Urothelium cell line (cell line): ENCODE measurements at regions not wholly inside any gene's neighbourhood (a gene's known extent, or its start where the extent isn't known, plus 50 kb on each side); places are given as distances from the start of the nearest gene placed in this dataset.
"Not testable (repeated sequence)": the region's sequence is repeated elsewhere in the genome, so short reads cannot be mapped to it uniquely, and the experiment has no call there.

Experiments
- DNase-seq: peaks from one replicate; pipeline ENCODE4 v3.0.0; 2011; ENCODE audit warnings: low spot score, mixed read lengths
- FAIRE-seq: peaks from 2 replicates; lab custom pipeline; 2011; peaks lifted over from hg19 to GRCh38; lab: Jason Lieb, UNC

DNA sequence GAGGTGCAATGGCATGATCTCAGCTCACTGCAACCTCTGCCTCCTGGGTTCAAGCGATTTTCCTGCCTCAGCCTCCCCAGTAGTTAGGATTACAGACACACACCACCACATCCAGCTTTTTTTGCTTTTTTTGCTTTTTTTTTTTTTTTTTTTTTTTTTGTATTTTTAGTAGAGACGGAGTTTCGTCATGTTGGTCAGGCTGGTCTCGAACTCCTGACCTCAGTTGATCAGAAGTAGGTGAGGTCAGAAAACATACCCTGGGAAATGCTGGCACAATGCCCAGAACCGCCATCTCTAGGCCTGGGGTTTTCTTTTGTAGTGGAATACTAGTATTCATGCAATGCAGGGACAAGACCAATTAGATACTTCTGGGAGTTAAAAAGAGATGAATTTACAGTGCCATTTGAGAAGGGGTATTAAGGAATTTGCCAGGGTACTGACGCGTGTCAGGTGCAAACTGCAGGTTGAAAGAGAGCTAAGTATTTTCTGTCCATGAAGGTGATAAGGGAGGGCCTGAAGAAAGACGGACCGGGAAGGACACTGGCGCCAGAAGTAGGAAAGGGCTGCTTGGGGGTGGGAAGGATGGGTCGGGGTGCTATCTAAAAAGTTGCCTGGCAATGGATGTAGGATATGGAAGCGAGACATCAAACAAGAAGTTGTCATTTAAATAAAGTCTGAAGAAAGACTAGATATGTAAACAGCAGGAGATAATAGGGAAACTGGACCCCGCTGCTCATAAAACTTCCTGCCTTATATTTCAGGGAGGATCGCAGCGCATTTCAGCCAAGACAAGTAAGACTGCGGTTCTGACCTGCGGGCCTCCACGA lies 95.8 kb downstream of the PPIAL4G start:
- not testable (repeated sequence) for DNase-seq, FAIRE-seq

DNA sequence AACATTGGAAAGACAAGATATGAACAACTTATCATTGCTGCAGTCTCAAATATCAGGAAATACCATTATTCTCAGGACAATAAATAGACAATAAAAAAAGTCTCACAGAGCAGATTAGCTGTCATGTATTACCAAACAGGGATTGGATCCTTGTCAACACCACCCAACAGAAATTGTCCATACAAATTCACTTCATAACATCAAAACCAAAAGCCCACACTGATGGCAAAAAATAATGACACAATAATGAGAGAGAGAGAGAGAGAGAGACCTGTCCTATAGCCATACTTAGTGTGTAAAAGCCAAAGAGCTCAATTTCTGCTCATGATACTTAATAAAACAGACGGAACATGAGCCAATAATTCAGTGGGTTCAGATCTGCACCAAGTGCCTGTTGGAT lies 96.5 kb downstream of the PPIAL4G start:
- FAIRE-seq (no peak), DNase-seq (no peak)

DNA sequence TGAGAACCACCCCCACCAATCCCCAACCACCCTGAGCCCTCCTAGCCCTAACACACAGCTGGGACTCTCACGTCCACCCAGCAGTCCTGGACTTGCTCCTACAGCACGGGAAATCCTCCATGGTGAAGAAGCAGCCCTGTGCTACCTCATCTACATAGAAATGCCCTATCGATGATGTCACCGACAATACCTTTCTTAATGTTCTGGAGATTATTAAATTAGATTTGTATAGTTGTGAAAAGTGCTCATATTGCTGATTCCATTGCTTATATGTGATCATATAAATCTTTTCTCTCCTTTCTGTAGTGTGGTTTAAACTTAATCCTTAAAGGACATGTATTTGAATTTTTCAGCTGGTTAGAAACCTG lies 97.1 kb downstream of the PPIAL4G start:
- DNase-seq, FAIRE-seq: not testable (repeated sequence)

DNA sequence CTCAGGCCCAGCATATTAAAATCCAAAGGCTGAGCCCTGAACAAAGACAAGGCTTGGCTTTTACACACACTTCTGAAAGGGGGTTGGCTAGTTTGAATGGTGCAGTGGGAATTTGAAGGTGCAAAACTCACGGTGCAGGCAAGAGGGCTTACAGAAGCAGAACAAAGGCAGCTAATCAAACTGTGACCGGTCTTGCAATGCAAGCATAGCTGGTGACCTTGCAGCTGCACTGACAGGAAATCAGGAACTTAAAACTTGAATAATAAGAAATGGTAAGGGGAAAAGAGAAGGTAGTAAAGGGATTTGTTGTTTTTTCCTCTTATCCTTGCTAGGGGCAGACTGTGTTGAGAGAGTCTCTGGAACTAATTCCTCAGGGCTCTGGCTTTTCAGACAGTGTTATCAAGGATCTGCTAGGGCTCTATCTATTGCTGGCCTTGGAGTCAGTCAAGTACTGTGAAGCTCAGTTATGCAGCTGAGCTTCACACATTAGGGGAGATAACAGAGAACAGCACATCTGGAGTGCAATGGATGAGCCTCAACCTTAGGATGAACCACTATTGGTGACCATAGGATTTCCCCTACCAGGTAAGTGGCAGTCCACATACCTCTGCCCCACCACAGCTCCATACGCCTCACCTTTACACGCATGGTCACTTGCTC lies 97.6 kb downstream of the PPIAL4G start:
- DNase-seq (no peak), FAIRE-seq (no peak)

DNA sequence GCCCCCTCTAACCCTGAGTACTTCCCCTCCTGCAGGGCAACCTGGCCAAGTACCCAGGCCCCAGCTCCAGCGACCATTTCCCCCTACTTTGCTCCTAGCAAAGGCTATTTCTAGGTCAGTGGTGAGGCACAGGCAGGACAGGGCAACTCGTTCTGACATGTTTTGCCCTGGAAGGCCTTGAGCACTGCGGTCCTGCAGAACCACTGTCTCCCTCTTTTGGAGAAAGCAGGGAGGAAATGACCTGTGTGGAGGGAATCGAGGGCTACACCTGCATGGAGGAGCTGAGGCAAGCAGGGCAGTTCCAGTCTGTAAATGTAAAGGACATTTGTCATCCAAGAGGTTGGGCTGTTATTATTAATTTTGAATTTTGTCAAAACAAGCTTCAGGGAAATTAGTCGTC lies 99.1 kb downstream of the PPIAL4G start:
- FAIRE-seq (no peak), DNase-seq (no peak)

DNA sequence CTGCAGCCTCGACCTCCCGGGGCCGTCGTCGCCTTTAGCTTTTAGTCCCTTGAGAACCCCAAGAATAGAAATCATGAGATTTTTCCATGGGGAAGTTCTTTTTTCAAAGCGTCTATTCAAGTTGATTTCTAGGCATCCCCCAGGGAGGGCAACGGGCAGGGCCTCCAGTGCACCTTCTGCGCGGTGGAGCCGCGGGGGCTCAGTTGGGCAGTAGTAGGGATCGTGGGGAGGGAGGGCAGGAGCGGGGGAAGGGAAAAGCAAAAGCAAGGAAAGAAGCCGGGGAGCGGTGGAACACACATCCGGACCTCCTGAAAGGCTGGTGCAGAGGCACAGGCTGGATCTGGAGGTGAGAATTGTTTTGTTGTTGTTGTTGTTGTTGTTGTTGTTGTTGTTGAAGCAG lies 103.4 kb downstream of the PPIAL4G start:
- DNase-seq (no peak), FAIRE-seq (no peak)

DNA sequence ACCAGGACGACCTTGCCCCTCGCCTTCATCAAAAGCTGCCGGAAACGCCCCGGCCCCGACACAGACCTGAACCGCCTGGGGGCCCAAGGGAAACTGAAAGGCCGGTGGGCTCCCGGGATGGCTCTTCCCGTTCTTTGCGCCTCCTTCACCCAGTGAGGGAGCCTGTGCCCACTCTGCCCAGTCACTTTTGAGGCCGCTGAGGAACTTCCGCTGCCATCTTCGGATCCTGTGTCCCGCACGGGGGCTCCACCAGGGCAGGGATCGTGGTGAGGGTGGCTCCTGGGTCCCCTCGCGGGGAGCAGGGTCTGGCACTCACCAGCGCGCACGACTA lies 104.0 kb downstream of the PPIAL4G start:
- FAIRE-seq: no peak
- DNase-seq: no peak

DNA sequence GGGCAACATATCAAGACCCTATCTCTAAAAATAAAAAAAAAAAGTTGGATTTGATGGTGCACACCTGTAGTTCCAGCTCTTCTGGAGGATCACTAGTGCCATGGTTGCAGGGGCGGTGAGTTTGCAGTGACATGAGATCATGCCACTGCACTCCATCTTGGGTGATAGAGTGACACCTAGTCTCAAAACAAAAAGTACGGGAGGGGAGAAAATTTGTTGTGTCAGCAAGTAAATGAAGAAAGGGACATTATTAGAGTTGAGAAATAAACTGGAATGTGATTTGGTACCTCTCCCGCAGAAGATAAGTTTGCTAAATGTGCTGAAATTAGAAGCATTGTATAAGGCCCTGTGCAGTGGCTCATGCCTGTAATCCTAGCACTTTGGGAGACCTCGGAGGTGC lies 105.1 kb downstream of the PPIAL4G start:
- FAIRE-seq, DNase-seq: not testable (repeated sequence)

DNA sequence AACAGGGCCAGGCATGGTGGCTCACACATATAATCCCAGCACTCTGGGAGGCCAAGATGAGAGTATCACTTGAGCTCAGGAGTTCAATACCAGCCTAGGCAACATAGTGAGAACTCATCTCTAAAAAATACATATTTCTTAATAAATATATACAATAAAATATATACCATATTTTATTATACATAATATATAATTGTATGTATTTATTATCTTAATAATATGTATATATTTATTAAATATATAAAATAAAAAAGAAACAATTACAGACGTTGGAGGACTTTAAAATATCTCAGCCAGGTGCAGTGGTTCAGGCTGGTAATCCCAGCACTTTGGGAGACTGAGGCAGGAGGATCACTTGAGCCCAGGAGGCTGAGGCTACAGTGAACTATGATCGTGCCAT lies 106.1 kb downstream of the PPIAL4G start:
- not testable (repeated sequence) for DNase-seq, FAIRE-seq

DNA sequence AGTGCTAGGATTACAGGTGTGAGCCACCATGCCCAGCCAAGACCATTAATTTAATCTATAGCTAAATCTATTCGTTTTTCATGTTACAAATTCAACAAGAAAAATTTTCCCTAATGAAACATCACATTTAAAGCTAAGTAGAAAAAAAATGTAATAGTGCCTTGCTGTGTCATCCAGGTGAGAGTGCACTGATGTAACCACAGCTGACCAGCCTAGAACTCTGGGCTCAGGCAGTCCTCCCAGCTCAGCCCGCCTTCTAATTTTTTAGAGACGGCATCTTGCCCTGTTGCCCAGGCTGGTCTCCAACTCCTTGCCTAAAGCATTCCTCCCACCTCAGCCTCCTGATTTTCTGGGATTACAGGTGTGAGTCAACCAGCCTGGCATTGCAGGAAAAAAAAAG lies 109.0 kb downstream of the PPIAL4G start:
- no peak for DNase-seq
- no peak for FAIRE-seq

DNA sequence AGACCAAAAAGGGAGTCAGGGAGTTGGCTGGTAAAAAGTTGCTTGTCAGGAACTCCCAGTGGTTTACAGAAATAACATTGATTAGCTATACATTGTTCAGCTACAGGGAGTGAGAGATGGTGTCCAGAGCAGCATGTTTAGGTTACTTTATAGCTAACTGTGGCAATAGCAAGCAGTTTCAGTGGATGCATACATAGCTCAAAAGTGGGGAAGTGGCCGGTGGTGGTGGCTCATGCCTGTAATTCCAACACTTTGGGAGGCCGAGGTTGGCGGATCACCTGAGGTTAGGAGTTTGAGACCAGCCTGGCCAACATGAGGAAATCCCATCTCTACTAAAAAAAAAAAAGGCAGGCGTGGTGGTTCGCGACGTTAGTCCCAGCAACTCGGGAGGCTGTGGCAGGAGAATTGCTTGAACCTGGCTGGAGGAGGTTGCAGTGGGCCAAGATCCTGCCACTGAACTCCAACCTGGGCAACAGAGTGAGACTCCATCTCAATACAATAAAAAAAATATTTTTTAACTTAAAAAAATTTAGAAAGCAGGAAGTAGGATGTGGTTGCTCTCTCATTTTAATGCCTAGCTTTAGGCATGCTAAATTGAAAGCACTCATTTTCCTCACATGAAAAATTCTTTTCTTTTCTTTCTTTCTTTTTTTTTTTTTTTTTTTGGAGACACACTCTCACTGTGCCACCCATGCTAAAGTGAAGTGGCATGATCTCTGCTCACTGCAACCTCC lies 109.7 kb downstream of the PPIAL4G start:
- DNase-seq: no peak
- FAIRE-seq: no peak

DNA sequence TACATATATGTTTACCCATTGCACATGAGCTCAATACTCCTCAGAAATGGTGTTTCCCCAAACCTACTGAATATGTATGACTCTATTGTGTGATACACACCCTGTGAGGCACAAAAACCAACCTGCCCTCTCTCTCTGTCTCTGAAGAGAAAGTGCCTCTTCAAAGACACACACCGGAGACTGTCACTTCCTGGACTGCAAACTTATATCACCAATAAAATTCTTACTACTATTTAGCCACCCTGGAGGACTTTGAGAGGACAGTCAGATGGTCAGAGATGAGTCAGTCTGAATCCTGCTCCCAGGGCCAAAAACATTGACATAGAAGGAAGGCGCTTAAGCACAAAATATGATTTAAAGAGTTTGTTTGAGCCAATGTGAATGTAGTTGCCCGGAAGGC lies 110.4 kb downstream of the PPIAL4G start:
- DNase-seq (no peak), FAIRE-seq (no peak)

DNA sequence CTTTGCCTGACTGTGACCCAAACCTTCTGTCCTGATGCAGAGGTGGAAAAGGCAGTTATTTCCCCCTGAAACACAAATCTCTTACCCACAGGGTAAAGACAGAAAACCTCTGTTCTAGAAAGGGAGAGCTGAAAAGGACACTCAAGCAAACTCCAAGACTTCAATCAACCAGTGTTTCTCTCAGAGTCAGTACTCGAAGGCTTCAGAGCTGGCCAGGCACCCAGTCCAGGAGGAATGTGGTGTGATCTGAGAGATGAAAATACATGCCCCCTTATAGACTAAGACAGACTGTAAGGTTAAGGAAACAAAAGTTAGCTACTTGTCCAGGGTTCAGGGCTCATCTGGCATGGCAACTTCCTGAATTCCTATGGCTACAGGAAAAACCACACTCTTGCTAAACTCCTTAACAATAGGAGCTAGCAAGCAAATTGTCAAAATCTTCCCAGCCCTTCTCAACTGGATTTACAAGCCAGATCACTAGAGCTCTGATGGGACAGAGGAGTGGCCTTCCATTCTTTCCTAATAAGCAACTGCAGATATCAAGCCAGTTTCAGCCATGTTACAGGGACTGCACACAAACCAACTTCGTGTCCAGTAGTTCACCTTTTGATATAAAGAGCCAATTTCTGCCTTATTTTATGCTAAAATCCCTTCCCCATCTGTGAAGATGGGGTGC lies 110.9 kb downstream of the PPIAL4G start:
- DNase-seq, FAIRE-seq: not testable (repeated sequence)

DNA sequence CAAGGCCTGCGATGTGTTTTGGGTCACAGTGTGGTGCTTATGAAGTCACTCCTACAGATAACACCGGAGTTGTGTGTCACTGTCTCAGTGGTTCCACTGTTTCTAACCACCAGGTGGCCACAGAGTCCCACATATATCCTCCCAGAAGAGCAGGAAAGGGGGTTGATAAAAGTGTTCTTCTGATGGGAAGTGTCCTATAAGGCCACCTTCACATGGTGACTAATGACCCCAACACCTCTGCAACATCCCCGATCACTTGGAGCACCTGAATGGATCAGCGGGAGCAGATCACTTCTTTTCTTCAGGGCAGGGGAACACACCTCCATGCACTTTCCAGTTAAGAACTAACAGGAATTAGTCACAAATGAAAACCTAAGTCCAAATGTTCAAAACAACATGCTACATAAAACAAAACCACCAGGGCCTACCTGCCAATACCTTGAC lies 111.5 kb downstream of the PPIAL4G start:
- FAIRE-seq: not testable (repeated sequence)
- DNase-seq: peak; percentile 62

DNA sequence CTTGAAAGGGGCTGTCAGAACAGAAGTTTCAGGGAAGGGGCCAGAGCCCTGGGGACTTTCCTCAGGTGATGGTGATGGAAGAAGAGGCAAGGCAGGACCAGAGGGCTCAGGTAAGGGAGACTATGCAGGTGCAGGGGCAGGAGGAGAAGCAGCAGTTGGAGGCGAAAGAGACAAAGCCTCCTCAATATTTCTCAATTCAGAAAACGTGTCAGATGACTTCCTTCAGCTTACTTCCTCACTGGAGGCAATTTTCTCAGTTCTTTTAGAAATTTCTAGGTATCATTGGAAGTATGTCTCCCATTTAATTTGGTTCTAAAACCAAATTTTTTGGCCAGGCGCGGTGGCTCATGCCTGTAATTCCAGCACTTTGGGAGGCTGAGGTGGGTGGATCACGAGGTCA lies 112.4 kb downstream of the PPIAL4G start:
- DNase-seq, FAIRE-seq: not testable (repeated sequence)

DNA sequence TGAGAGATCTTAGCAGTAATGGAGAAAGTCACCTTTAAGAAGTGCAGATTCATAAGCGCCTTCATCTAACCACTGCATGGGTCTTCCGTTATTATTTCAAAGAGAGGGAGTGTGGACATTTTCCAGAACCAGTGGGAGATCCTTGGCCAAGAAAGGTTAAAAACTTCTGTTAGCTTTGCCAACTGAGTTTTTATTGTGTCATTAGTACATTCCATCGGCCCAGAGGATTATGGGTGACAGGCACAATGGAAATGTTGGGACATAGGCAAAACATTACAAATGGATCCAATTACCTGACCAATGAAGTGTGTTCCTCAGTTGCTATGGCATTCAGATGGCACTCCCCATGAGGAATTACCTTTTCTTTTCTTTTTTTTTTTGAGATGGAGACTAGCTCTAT lies 115.5 kb downstream of the PPIAL4G start:
- FAIRE-seq (no peak), DNase-seq (no peak)

DNA sequence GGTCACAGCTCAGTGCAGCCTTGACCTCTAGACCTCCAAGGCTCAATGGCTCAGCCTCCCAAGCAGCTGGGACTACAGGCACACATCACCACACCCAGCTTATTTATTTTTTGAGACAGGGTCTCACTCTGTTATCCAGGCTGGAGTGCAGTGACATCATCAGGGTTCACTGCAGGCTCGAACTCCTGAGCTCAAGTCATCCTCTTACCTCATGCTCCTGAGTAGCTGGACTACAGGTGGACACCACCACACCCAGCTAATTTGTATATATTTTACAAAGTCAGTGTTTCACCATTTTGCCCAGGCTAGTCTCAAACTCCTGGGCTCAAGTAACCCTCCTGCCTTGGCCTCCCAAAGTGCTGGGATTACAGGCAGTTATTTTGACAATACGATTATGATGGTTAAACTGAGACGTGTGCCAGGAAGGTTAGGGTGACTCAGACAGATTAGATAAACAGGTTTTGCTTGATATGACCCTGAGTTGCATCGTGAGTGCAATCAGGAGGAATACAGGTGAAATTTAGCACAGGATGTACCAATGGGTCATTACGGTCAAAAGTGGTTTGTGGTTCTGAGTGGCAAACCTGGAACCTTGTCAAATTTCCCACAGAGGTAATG lies 116.9 kb downstream of the PPIAL4G start:
- FAIRE-seq, DNase-seq: not testable (repeated sequence)

DNA sequence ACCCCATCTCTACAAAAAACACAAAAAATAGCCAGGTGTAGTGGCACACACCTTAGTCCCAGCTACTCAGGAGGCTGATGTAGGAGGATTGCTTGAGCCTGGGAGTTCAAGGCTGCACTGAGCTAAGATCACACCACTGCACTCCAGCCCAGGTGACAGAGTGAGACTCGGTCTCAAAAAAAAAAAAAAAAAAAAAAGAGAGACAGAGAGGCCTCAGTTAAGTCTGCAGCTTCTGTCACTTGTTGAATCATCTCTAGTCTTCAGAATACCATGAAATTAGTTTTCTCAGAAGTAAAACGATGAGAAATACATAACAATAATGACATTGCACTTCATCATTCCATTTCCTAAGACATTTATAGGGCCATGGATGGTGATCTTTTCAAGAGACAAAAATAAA lies 118.0 kb downstream of the PPIAL4G start:
- FAIRE-seq, DNase-seq: not testable (repeated sequence)

DNA sequence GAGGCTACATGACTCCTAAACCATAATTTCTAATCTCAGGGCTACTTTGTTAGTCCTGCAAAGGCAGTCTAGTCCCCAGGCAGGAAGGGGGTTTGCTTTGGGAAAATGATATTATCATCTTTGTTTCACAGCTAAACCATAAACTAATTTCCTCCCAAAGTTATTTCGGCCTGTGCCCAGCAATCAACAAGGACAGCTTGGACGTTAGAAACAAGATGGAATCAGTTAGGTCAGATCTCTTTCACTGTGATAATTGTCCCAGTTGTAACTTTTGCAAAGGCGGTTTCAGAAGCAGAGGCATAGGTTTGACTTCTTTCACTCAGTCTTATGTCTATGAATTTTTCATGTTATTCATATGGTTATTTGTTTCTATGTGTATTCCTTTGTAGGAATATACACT lies 119.1 kb downstream of the PPIAL4G start:
- not testable (repeated sequence) for DNase-seq, FAIRE-seq

DNA sequence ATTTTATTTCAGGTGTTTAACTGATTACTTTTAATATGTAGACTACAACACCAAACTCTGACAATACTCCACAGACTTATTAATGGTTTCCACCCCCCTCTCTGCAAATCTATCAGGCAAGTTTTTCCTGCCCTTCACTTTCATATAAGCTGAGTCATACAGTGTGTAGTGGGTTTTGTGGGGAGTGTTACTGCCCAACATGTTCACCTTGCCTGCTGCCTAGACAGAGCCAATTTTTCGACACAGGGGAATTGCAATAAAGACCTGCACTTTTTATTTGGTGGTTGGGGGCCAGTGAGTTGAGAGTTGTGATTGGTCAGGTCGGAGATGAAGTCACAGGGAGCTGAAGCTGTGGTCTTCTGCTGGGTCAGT lies 119.7 kb downstream of the PPIAL4G start:
- no peak for FAIRE-seq
- no peak for DNase-seq
